ENCODE measurements at regions not wholly inside any gene's neighbourhood (a gene's known extent, or its start where the extent isn't known, plus 50 kb on each side); places are given as distances from the start of the nearest gene placed in this dataset.

GRCh38 chr3:167938516-167938915 is 157.2 kb downstream of the GOLIM4 start:
- Mint-ChIP-seq H3K4me3 (ENCODE audit: unreplicated experiment) (no peak overlapping the region), H3K4me1 (ENCODE audit: unreplicated experiment) (peaks cover 37% of the 10 kb centered on the region), H3K27me3 (ENCODE audit: unreplicated experiment) (no peaks in the 10 kb centered on the region), H3K27ac (ENCODE audit: unreplicated experiment) (no peak overlapping the region), H3K36me3 (ENCODE audit: low read depth, unreplicated experiment) (no peaks in the 10 kb centered on the region), H3K9me3 (ENCODE audit: unreplicated experiment) (no peaks in the 10 kb centered on the region)
- no peak for TF ChIP-seq CTCF (IDR thresholded peaks at IDR 0.05; ENCODE audit: unreplicated experiment)
- DNase-seq (ENCODE audit: low spot score) = no peak

GRCh38 chr3:167936019-167936418 is 159.7 kb downstream of the GOLIM4 start:
- no peak for DNase-seq (ENCODE audit: low spot score)
- no peak overlapping the region for H3K27ac Mint-ChIP-seq (ENCODE audit: unreplicated experiment)
- no peaks in the 10 kb centered on the region for H3K9me3 Mint-ChIP-seq (ENCODE audit: unreplicated experiment)
- H3K4me1 Mint-ChIP-seq (ENCODE audit: unreplicated experiment) = peaks cover 24% of the 10 kb centered on the region
- no peaks in the 10 kb centered on the region for H3K36me3 Mint-ChIP-seq (ENCODE audit: low read depth, unreplicated experiment)
- H3K27me3 Mint-ChIP-seq (ENCODE audit: unreplicated experiment) = no peaks in the 10 kb centered on the region
- no peak for TF ChIP-seq CTCF (IDR thresholded peaks at IDR 0.05; ENCODE audit: unreplicated experiment)
- no peak overlapping the region for H3K4me3 Mint-ChIP-seq (ENCODE audit: unreplicated experiment)

- no peak overlapping the region for H3K4me3 Mint-ChIP-seq (ENCODE audit: unreplicated experiment)
- no peak for TF ChIP-seq CTCF (IDR thresholded peaks at IDR 0.05; ENCODE audit: unreplicated experiment)
- H3K4me1 Mint-ChIP-seq (ENCODE audit: unreplicated experiment) = peaks cover 7% of the 10 kb centered on the region
- H3K36me3 Mint-ChIP-seq (ENCODE audit: low read depth, unreplicated experiment) = no peaks in the 10 kb centered on the region
- no peaks in the 10 kb centered on the region for H3K27me3 Mint-ChIP-seq (ENCODE audit: unreplicated experiment)
- H3K9me3 Mint-ChIP-seq (ENCODE audit: unreplicated experiment) = no peaks in the 10 kb centered on the region
- H3K27ac Mint-ChIP-seq (ENCODE audit: unreplicated experiment) = no peak overlapping the region
- no peak for DNase-seq (ENCODE audit: low spot score)
Observed at GRCh38 chr3:167930453-167930852, 165.3 kb downstream of the GOLIM4 start.

- Mint-ChIP-seq H3K4me1 (ENCODE audit: unreplicated experiment) (peaks cover 7% of the 10 kb centered on the region), H3K27ac (ENCODE audit: unreplicated experiment) (no peak overlapping the region), H3K4me3 (ENCODE audit: unreplicated experiment) (no peak overlapping the region), H3K36me3 (ENCODE audit: low read depth, unreplicated experiment) (no peaks in the 10 kb centered on the region), H3K9me3 (ENCODE audit: unreplicated experiment) (no peaks in the 10 kb centered on the region), H3K27me3 (ENCODE audit: unreplicated experiment) (no peaks in the 10 kb centered on the region)
- DNase-seq (ENCODE audit: low spot score) = no peak
- TF ChIP-seq CTCF (IDR thresholded peaks at IDR 0.05; ENCODE audit: unreplicated experiment) = no peak
Observed at GRCh38 chr3:167929968-167930367, 165.8 kb downstream of the GOLIM4 start.

- H3K27ac Mint-ChIP-seq (ENCODE audit: unreplicated experiment) = no peak overlapping the region
Observed at GRCh38 chr3:167928381-167928780, 167.3 kb downstream of the GOLIM4 start.

More at GRCh38 chr3:167928381-167928780, 167.3 kb downstream of the GOLIM4 start:
- DNase-seq (ENCODE audit: low spot score) = no peak
- Mint-ChIP-seq H3K9me3 (ENCODE audit: unreplicated experiment) (no peaks in the 10 kb centered on the region), H3K4me3 (ENCODE audit: unreplicated experiment) (no peak overlapping the region), H3K36me3 (ENCODE audit: low read depth, unreplicated experiment) (no peaks in the 10 kb centered on the region), H3K4me1 (ENCODE audit: unreplicated experiment) (peaks cover 7% of the 10 kb centered on the region), H3K27me3 (ENCODE audit: unreplicated experiment) (no peaks in the 10 kb centered on the region)
- no peak for TF ChIP-seq CTCF (IDR thresholded peaks at IDR 0.05; ENCODE audit: unreplicated experiment)

Measured in endothelial cell (in vitro differentiated cells).